D341Med (cell line): ENCODE measurements at regions not wholly inside any gene's neighbourhood (a gene's known extent, or its start where the extent isn't known, plus 50 kb on each side); places are given as distances from the start of the nearest gene placed in this dataset.
"Not testable (repeated sequence)": the region's sequence is repeated elsewhere in the genome, so short reads cannot be mapped to it uniquely, and the experiment has no call there.

Experiments
- DNase-seq: peaks from one replicate; pipeline ENCODE4 v3.0.0; 2012; ENCODE audit warnings: low spot score

DNA sequence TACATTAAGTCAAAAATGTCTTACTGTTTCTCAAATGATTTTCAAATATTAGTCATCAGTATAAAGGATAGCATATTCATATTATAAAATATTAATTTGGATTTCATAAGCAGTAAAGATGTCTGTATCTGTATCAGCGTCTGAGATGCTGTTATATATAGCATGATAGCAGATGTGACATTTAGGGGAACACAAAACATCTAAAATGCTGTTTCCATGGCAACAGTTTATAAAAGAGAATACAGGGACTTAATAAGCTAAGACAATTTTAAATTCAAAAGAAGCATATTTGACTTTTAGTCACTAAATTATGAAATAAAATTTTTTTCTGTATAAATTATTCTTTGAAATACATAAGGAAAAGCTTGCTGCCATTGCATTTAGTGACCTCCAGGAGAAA, 432.2 kb downstream of the PDGFC start:
- no peak for DNase-seq

DNA sequence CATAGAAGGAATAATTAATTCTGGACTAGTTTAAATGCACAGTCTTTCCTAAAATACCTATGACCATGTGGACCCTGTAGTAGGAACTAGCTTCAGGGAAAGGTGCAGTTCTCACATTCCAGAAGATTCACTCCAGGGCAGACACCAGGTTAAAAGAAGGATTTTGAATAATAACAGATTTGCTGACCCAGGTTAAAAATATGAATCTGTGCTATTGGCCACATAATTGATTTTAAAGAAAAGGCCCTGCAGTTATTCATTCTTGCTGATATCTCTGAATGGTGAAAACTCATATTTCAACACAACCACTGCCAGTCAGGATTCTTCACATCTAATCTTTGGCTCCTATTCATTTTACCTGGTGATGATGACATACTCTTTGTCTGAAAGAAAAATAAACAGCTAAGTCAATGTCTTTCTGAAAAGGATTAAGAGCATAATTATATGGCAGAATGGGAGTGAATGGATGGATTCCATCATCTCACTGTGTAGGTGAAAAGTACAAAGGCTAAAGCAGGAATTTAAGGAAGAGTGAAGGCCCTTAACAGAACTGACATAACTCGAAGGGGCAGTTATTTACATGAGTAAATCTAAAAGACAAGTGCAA, 432.8 kb downstream of the PDGFC start:
- no peak for DNase-seq

DNA sequence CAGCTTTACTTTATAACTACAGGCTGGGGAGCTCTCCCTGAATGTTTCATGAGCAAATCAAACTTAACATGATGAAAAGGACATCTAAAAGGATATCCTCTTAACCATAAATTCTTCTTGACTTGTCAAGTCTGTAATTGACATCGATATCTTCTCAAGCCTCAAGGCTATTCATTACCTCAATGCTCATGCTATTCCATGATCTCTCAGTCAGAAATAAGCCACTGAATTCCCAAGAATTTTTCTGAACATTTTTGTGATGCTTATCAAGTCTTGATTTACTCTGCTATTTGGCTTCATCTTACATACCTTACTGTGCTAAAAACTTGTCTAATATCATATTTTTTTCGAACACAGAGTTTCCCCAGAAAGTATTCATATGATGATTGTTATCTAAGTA, 433.4 kb downstream of the PDGFC start:
- no peak for DNase-seq

GRCh38 chr4:156537286-156537685, 434.3 kb downstream of the PDGFC start:
- no peak for DNase-seq

GRCh38 chr4:156536661-156537060, 434.9 kb downstream of the PDGFC start:
- DNase-seq = no peak

DNA sequence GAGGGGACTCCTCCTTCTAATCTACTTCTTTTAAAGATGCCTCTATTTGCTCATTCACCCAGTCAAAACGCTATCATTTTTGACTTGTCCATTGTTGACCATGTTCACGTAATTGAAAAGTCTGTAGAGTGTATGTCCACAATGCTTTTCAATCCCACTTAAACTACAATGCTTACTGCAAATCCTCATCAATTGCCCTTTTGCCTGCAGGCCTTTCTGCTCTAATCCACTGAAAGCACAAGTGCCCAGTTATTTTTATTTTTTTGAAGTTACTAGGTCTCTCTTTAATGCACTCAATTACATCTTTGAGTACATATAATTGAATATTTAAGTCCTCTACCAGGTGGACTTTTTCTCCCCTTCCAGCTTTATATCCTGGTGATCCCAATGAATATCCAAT, 437.4 kb downstream of the PDGFC start:
- no peak for DNase-seq

DNA sequence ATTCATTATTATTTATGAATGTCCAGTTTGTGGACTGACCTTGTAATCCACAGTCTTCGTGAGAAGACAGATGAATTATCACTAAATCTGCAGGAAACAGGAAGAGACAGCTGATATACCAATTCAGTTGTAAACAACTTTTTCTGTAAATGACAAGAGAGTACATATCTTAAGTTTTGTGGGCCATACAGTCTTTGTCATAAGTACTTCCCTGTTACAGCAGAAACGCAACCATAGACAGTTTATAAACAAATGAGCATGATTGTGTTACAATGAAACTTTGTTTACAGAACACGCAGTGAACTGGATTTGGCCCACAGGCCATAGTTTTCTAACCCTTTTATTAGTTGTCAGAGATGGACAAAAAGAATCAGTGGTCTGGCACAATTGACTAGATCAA, 443.4 kb downstream of the PDGFC start:
- DNase-seq = no peak

DNA sequence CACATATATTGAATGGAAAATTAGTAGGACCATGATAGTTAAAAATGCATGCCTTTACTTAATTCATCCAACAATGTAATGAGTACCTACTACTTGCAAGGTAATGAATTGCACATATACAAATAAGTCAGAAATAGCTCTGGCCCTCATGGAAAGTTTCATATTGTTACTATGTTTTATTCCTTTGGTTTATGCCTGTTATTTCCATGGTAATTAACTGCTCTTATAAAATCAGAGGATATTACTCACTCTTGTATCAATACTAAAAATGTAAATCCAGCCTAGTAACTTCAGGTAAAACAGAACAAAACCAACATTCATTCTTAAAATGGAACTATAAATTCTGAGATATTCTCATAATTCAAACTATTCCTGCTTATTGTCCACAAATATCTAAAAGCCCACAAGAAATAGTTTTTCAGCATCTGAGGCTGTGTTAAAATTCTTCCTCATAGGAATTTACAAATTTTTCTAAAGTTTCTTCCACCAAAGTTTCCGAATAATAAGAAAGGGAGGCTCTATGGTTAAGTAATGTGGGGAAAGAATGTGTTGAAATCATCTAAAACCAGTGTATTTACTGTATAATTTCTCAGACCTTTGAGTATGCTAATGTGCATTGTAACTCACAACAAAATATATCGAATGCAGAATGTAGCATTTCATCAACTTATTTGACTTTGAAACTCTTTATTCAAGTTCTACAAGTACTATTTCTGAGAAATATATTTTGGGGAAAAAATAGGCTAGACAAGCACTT, 444.2 kb downstream of the PDGFC start:
- no peak for DNase-seq

GRCh38 chr4:156523991-156524390, 447.6 kb downstream of the PDGFC start:
- peak; percentile 60 for DNase-seq

DNA sequence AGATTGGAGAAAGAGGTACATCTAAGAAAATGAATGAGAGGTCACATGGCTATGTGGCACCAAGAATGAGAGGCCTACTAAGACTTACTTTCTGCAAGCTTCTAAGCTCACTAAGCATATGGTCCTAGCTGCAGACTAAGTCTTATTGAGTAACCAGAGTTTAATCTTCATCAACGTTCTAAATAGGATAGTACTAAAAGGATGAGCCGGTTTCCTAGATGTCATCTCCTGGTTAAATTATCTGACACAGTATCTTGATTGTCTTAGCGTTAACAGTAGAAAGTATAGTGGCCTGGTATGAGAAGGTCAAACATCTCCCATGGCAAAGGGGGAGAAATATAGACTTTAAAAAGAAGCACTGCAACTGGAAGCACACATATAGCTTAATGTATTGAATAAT, 448.1 kb downstream of the PDGFC start:
- DNase-seq = no peak

DNA sequence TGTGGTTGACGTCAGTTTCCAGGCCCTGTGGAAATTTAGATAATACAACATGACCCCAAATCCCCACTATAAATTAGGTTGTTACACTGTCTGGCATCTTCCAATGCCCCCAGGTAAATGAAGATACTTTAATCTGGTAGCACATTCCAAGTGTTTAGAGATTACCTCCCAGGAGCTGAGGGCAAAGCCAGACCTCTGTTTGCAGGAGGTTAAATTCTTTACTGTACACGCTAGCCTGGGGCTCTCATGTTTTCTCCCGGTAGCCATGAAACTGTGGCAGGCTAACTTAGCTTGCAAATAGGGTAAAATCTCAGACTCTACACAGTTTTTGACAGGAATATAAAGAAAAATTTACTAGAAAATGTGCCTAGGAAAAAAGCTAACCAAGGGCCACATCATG, 450.0 kb downstream of the PDGFC start:
- DNase-seq = no peak

DNA sequence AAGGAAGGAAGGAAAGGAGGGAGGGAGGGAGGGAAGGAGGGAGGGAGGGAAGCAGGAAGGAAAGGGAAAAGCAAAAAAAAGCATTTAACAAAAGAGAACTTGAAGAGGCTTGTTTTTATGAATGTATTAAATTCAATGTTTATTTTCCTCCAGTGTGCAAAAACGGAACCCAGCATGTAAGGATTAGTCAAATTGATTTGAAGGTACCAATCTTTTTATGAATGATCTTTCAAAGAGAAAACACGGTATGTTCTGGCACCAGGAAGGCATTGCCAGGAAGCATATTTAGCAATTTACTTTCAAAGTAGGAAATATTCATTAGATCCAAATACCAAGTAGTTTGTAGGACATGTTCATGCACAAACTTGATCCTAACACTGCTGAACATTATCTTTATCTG, 453.6 kb downstream of the PDGFC start:
- DNase-seq = no peak

- DNase-seq = no peak
Observed at GRCh38 chr4:156517546-156517945, 454.1 kb downstream of the PDGFC start.

DNA sequence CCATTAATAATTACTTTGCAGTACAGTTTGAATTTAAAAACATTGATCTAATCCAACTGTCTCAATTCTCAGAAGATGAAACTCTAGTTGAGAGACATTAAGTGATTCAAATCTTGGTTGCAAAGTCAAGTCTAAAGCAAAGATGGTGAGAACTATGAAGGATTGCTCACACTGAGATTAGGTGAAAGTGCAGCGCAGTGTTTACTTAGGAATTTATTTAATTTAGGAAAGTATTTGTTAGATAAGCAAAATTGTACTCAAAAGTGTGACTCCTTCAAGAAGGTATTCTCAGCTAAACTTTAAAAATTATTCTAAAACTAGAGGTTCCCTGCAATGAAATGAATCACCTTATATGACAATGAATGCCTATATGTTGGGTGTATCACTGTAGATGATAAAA, 454.9 kb downstream of the PDGFC start:
- no peak for DNase-seq

DNA sequence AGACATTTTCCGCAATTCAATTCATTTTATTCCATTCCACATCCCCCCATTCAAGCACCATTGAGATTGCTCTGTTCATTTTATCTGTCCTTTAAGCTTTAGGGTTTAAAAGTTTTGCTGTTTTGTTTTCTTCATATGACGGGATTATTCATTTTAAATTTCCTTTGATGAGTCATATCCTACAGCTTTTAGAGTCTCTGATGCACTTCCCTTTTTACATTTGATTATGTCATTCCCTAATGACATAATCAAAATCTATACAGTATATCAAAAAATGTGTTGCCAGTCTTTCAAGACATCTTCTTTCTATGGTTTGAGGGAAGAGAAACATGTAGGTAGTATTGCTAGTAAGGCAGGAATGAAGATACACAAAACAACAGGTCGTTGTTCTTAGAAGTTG, 456.3 kb downstream of the PDGFC start:
- no peak for DNase-seq

- DNase-seq = no peak
Observed at GRCh38 chr4:156512622-156513021, 459.0 kb downstream of the PDGFC start.

DNA sequence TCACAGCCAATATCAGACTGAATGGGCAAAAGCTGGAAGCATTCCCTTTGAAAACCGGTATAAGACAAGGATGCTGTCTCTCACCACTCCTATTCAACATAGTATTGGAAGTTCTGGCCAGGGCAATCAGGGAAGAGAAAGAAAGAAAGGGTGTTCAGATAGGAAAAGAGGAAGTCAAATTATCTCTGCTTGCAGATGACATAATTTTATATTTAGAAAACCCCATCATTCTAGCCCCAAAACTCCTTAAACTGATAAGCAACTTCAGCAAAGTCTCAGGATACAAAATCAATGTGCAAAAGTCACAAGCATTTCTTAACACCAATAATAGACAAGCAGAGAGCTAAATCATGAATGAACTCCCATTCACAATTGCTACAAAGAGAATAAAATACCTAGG, 461.7 kb downstream of the PDGFC start:
- DNase-seq = not testable (repeated sequence)

GRCh38 chr4:156505341-156505955, 466.2 kb downstream of the PDGFC start:
- DNase-seq = no peak

- DNase-seq = no peak
Observed at GRCh38 chr4:156503119-156503518, 468.5 kb downstream of the PDGFC start.

DNA sequence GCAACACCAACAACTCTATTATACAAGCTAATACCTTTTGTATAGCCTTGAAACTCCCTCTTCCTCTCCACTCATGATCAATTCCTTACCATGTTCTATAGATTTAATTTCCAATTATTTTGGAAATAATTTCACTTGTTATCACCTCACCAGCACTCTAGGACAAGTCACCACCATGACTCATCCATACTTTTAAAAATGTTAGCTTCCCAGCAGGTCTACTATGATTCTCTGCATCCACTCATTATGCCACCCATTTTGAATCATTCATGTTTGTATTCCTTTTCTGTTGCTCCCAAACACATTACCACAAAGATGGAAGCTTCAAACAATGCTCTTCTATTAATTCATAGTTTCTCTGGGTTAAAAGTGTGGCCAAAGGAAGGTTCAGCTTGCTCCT, 469.6 kb downstream of the PDGFC start:
- DNase-seq = no peak

- no peak for DNase-seq
Observed at GRCh38 chr4:156499684-156500083, 471.9 kb downstream of the PDGFC start.

- peak; percentile 55 for DNase-seq
Observed at GRCh38 chr4:156497486-156497885, 474.1 kb downstream of the PDGFC start.

- no peak for DNase-seq
Observed at GRCh38 chr4:156496797-156497196, 474.8 kb downstream of the PDGFC start.

DNA sequence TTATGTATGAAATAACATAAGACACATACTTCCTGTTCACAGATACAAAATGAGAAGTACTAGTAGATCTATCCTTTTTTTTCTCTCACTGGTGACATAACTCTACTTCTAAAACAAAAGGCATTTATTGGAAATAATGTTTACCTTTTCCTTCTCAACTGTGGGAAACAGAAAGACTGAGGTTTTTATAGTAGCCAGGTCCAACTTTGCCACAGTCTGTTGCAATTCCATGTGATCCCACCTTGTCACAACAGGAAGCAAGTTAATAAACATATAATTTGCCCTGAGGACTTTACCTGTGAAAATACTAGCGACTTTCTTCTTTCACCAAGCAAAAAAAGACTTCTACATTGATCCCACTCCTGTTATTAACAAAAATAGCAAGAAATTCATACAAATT, 475.8 kb downstream of the PDGFC start:
- DNase-seq = no peak
